Stimulated activated CD4-positive, alpha-beta T cell treated with anti-CD3 and anti-CD28 coated beads, Interleukin-2, amount 100 ng/mL, for 24 hours (primary cell): ENCODE measurements at regions not wholly inside any gene's neighbourhood (a gene's known extent, or its start where the extent isn't known, plus 50 kb on each side); places are given as distances from the start of the nearest gene placed in this dataset.

Experiments used
- DNase-seq, 2 donors: peaks; one replicate each; pipeline ENCODE4 v3.0.0-alpha.2; 2020

- DNase-seq: no peak
Observed at GRCh38 chr22:27635435-27635834, 166.1 kb downstream of the MN1 start.

- no peak for DNase-seq
Observed at GRCh38 chr22:27635852-27636251, 165.7 kb downstream of the MN1 start.

- no peak for DNase-seq
Observed at GRCh38 chr22:27636716-27637508, 164.6 kb downstream of the MN1 start.

GRCh38 chr22:27637604-27638003, 164.0 kb downstream of the MN1 start:
- DNase-seq: no peak

- DNase-seq: no peak
Observed at GRCh38 chr22:27638329-27639233, 163.0 kb downstream of the MN1 start.

GRCh38 chr22:27639248-27640086, 162.1 kb downstream of the MN1 start:
- no peak for DNase-seq

- DNase-seq: no peak
Observed at GRCh38 chr22:27641049-27641795, 160.3 kb downstream of the MN1 start.

- no peak for DNase-seq
Observed at GRCh38 chr22:27642104-27642800, 159.3 kb downstream of the MN1 start.

GRCh38 chr22:27643907-27644306, 157.6 kb downstream of the MN1 start:
- no peak for DNase-seq

- no peak for DNase-seq
Observed at GRCh38 chr22:27644566-27644965, 157.0 kb downstream of the MN1 start.

- no peak for DNase-seq
Observed at GRCh38 chr22:27647540-27647939, 154.0 kb downstream of the MN1 start.

GRCh38 chr22:27648074-27648473, 153.5 kb downstream of the MN1 start:
- DNase-seq: no peak

GRCh38 chr22:27648853-27649252, 152.7 kb downstream of the MN1 start:
- no peak for DNase-seq

- DNase-seq: no peak
Observed at GRCh38 chr22:27650572-27650971, 151.0 kb downstream of the MN1 start.

GRCh38 chr22:27650985-27651384, 150.6 kb downstream of the MN1 start:
- no peak for DNase-seq

GRCh38 chr22:27651486-27651885, 150.1 kb downstream of the MN1 start:
- no peak for DNase-seq

GRCh38 chr22:27654546-27655445, 146.8 kb downstream of the MN1 start:
- DNase-seq: no peak

- no peak for DNase-seq
Observed at GRCh38 chr22:27655582-27656185, 145.9 kb downstream of the MN1 start.

GRCh38 chr22:27656970-27657369, 144.6 kb downstream of the MN1 start:
- no peak for DNase-seq

GRCh38 chr22:27660306-27660705, 141.2 kb downstream of the MN1 start:
- no peak for DNase-seq
